GM21528 (cell line): ENCODE measurements at regions not wholly inside any gene's neighbourhood (a gene's known extent, or its start where the extent isn't known, plus 50 kb on each side); places are given as distances from the start of the nearest gene placed in this dataset.

Experiments
- ATAC-seq: cut with Tn5 transposase; IDR thresholded peaks from one replicate; pipeline ENCODE4 v1.9.1; 2021; ENCODE audit warnings: mild to moderate bottlenecking, moderate library complexity; ENCODE audit not compliant: unreplicated experiment, low FRiP score

DNA sequence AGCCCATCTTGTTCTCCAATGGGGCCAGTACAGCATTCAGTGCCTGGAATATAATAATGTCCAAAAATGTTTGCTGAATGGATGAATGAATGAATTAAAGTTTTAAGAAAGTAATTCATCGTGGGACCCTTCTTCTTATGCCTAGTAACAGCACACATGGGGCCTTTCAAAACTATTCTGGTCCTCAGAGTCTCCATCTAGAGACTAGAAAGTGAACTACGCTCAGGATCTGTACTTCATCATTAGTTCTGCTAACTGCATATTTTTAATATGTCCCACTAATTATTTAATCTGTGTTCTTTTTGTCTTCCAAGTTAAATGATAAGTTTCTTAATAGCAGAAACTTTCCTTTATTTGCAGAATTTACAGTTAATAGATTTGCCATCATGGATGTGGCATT is 172.5 kb downstream of the SMAD2 start:
- ATAC-seq: no peak

DNA sequence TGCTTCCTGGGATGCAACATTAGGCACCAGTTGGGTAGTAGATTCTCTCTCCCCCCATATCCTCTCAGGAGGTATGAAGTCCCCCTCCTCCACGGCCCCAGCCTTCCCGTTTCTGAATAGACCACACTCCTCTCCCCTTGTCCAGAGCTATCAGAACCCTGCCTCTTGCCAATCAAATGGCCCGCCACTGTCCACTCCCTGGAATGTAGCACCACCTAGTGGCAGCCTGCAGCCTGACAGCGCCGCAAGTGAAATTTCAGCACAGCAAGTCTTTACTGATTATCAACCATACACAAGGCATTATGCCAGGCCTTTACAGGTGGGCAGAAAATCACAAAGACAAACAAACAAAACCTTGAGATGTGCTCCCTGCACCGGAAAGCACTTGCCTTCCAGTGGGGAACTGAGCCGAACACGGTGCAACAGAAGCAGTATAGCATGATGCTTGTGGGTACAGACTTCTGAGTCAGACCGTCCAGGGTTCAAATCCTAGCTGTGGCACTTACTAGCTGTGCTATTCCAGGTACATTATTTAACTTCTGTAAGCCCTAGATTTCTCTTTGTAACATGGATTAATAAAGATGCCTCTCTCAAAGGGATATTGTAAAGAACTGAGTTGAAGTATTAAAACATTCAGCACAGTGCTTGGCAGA is 174.0 kb downstream of the SMAD2 start:
- ATAC-seq: no peak

DNA sequence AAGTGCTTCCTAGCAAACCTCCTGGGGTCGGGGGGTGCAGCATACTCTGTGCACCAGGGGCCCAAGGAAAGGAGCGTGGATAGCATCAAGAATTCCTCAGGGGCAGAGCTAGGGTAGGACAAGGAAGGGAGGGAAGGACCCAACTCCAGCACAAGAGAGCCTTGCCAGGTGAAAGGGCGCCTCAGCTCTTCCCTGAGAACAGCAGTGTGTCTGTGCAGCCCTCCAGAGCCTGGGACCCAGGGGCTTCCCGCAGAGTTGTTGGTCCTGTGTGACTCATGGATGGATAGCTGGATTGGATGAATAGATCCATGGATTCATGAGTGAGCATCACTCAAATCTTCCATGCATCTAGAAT is 175.4 kb downstream of the SMAD2 start:
- ATAC-seq: no peak

DNA sequence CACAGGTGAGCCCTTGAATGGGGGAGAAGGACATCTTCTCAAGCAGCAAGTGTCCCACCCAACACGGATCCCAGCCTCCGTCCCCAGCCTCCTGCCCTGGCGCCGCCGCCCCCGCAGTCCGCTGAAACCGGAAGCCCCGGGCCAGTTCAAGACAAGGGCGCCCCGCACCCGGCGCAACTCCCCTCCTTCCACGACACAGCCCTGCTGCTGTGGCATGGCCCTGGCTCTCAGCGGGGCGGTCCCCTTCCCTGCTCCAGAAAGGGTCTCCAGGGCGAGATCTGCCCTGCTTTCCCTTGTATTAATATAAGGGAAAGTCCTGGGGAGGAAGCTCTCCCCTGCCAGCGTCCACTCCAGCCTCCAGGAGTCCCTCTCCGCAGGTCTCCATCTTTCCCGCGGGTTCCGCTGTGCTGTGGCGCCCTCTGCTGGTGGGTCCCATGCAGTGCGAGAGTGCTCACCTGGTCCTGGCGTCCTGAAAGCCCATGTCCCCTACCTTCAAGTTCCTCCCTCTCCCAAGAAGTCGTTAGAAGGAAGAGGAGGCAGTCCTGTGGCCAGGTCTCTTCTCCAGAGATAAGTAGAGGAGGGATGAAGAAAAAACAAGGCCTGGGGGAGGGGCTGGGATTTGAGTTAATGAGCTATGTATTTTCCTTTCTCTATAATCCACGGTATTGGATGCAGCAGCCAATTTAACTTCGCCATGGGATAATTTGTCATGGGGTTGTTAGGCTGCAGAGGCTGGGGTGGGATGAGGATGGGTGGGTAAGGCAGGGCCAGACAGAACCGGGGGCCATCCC is 176.0 kb downstream of the SMAD2 start:
- no peak for ATAC-seq

DNA sequence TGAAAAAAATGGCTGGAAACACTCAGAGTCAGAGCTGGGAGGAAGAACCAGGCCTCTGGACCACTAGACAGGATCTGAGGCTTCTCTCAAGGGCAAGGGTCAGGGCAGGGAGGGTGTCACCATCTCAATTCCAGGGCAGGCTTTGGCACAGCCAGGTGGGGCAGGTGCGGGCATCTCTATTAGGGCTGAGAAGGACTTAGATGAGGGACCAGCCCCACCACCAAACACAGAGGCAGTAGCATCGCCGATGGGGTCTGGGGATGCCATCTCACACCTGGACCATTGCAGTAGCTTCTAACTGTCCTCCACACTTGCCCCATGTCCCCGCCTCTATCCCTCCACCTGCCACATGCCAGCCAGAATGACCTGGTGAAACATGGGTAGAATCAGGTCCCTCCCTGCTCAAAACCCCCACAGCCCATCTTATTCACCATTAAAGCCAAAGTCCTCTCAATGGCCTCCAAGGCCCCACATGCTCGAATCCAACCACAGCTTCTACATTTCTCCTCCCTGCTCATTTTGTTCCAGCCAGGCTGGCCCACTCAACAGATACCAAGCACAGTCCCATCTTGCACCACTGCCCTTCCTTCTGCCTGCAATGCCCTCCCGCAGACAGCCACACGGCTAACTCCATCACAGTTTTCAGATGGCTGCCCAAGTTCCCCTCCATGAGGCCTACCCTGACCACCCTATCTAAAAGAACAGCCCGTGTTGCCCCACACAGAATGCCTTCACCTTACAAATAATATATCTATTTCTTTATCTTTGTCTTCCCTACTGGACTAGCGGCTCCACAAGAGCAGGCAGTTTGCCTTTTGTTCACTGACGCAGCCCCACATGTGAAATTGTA is 177.4 kb downstream of the SMAD2 start:
- no peak for ATAC-seq

DNA sequence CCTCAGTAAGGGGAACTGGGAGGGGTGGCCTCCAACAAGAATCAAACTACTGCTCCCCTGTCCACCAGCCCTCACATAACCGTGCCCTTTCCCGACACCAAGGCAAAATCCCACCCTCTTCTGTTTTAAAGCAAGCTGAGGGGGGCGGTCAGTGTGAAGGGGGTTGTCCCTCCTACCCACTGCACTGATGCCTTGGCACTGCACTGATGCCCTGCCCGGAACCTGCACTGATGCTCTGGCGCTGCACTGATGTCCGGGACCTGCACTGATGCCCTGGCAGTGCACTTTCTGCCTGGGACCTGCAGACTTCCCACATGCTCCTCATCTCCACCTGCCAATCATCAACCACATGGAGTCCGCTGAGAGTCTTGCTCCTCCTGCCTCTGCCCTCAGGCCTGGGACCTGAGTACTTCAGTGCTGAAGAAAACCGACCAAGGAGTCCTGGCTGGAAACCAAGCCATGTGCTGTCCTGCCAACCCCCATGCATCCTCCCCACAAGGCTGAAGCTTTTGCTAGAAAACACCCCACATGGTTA is 179.5 kb downstream of the SMAD2 start:
- ATAC-seq: no peak

DNA sequence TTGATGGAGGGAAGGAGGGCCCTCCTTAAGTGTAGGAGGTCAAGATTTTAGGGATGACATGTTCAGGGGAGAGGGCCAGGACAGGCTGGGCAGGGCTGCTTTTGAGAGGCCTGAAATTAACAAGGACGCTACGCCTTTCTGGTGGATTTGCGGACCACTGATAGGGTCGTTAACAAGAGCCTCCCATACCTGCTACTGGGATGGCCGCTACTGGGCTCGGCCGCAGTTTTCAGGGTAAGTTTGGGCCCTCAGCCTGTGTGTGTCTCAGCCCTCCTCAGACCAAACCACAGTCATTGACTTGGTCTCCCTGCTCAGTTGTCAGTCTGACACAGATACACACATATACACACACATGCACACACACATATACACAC is 180.9 kb downstream of the SMAD2 start:
- ATAC-seq: no peak

DNA sequence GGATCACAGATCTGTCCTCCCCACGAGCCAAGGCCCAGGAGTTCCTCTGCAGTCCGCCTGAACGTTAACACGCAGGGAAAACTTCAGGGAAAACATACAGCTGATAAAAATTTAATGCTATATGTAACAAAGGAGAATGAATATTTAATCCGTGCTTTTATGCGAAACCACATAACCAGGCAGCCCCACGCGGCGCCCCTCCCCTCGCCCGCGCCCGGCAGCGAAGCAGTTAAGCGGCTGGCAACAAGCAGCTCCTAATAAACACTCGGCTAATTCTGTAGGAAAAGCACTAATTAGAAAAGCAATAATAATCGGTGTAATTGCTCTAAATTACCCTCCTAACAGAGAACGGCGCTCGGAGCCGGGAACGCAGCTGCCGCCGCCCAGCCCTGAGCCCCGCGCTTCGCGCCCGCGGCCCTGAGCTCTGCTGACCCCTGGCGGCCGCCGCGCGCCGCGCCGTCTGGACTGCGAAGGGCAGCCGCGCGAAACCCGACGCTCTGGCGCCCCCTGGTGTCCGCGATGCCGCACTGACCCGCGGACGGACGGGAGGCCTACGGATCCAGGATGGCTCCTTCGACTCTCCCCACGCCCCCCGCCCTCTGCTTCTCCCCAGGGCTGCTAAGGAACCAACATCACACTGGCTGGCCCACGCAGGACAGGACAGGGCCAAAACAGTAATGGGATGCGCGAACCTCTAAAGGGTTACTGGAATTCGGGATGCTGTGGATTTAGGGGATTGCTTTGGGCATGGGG is 181.4 kb downstream of the SMAD2 start:
- peak; percentile 85 for ATAC-seq

DNA sequence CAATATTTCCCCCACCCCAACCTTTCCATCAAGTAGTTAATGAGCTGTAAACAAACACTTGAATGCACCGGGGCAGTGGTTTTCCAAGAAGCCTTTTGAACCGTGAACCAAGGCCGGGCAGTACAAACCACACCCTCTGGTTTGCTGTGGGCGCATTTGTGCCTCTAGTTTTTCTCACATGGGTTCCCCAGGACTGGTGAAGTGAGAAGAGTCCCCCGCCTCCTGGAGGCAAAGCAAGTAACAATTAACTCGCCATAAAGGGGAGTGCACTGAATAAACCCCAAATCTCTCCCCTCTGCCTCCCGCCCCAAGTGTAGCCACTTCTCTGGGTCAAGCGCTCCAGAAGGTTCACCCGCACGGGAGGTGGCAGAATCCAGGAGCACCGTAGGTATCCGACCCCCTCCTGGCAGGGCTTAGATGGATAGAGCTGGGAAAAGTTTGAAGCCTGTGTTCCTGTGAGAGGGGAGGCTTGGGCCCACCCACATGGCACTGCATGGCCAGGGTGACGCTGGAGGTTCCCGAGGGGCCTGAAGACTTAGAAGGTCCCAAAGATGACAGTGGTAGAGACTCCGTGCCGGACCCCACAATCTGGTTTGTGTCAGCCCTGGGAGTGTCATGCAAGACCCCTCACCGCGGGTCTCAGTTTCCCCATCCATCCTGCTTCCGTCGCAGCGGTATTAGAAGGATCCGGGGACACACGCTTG is 182.2 kb downstream of the SMAD2 start:
- ATAC-seq: no peak

DNA sequence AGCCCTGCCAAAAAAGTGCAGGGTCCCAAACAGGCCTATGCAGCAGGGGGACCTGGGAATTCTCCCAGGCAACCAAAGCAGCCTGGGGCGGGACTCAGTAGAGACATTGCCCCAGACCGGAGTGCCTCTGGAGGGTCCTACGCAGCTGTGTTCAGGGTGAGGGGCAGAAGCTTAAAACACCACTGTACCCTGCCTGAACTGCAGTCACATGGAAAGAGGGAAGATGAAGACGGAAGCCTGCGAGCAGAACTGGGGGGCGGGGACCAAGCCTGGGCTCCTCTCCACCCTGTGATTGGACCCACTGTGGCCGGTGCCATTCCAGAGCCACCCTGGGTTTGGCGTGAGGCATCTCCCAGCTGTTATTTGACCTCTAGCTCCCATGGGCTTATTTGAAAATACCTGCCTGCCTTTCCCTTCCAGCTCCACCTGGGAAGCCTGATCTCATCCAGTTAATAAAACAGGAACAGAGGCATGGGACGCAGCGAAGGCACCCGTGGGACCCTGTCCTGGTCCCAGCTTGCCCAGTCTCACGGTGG is 183.1 kb downstream of the SMAD2 start:
- no peak for ATAC-seq

DNA sequence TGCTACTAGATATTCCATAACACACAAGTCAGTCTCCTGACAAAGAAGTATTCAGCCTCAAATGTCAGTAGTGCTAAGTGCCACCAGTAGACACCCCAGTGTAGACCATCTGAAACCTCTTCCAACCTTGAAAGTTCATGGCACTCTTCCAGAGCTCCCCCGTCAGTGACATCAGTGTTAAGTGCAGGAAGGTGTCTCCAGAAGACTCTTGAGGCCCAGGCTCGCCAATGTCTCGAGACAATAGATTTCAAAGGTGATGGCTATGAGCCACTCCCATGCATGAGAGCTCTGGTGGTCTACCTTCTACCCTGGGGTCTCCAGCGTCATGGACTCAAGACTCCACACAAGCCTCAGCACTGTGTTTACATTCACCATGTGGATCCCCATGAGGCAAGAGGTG is 183.8 kb downstream of the SMAD2 start:
- ATAC-seq: no peak

DNA sequence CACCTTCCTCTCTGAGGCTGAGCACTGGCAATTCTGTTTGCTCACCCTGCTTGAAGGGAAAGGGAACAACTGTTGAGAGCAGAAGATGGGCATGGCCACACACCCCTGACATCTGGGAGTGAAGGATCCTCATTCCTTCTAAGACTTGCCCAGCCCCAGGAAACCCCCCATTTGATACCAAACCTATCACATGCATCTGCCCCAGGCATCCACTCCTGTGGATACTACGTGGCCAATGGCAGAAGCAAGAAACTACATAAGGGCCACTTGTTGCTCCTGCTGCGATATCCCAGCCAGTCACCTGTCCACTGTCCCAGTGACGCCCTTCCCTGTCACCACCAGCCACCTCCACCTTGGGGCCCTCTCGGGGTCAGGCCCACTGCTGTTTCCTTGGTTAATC is 185.2 kb downstream of the SMAD2 start:
- no peak for ATAC-seq

DNA sequence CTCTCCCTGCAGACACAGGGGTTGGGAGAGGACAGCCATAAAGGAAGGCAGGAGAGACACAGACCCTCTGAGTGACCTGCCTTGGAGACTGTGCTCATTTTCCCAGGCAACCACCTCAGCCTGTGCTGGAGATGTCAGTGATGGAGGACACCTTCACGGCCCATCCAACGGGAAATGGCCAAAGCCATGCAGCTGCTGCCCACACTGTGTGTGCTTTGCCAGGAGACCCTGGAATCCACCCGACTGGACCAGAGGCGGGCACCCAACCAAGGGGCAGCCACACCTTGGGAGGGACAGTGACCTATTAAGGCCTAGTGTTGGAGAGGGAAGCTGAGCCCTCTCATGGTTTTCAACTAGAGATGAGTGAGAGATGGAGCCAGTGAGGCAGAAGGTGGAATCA is 192.5 kb downstream of the SMAD2 start:
- ATAC-seq: no peak

DNA sequence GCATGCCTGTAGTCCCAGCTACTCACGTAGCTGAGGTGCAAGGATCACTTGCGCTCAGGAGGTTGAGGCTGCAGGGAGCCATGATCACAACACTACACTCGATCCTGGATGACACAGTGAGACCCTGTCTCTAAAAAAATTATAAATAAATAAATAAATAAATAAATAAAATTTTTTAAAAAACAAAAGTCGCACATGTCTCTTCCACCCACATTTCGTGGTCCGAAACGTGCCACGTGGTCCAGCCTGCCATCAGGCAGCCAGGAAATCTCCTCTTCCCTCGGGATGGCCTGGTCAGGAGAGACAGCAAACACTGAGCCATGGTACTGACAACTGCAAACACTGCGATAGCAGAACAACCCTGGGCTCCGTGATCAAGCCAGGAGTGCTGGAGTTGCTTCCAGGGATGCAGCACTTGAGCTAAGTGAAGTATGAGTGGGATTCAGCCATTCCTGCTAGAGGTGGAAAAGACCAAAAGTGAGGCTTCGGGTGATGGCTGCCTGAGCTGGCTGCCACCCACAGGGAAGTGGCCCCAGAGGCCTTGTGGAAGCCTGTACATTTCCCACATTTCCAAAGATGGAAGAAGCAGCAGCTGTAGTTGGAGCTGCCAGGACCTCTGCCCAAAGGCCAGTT is 193.1 kb downstream of the SMAD2 start:
- no peak for ATAC-seq

DNA sequence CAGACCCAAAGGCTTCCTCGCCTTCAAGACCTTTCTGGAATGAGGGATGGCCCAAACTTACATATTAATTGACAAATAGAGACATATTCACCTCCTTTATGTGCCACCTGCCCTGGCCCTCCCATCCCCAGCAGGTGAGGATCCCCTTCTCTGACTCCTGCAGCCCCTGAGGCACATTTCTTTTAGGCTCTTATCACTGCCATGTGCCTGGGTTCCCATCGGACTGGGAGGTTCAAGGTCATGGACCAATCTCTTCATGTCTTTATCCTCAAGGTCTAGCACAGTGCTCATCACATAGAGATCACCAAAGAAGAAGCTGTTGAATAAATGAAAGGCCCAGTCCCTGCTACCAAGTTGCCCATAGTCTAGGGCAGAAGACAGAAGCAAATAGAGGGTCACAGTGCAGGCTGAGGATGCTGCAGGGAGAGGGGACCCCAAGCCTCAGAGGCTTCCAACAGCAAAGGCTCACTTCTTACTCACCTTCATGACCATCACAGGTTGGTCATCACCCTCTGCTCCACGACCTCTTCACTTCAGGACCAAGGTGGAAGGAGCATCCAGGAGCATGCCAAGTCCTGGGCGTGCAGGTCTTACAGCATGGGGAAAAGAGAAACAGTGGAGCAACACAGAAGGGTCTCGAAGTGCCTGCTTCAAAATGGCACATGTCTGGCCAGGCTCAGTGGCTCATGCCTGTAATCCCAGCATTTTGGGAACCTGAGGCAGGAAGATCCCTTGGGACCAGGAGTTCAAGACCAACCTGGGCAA is 193.9 kb downstream of the SMAD2 start:
- ATAC-seq: no peak

DNA sequence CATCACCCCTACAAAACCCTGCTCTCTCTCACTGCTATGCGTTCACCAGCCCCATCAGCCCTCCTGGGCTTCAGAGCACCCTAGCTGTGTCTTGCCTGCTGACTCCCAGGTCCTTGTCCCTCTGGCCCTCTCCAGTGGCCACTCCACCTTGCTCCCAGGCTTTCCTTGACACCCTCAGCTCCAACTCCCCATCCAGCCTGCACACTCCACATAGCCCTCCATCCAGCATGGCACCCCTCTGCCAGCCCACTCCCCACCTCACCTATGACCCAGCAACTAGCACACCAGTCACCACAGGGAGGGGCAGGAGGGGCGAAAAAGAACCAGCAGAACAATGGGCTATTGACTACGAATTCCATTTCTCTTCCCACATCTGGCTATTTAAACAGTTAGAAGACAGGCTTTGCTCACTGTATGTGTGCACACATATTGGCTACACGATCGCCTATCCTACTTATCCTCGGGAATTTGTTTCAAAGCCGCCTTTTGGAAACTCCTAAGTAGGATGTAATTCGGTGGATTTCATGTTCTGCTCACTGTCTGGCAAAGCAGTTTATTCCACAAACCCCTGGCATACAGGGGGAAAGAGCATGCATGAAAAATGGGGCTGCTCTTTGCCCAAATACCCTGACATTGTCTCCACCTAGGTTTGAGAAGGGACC is 195.3 kb downstream of the SMAD2 start:
- ATAC-seq: no peak

DNA sequence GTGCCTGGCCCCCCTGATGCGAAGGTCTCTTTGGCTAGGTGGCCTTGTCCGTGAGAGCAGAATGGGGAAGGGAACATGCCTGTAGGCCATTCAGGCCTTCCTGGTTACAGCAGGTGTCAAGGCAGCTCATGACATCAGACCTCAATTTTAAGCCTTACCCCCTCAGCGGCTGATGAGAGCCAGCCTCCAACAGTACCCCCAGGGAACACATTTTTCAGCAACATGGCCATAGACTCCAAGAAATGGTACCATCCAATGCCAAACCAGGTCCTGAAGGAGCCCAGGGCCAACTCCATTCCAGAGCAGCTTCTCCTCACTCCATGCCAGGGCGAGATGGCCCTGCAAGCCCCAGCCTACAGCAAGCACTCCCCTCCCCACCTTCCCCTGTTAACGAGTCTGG is 199.2 kb downstream of the SMAD2 start:
- ATAC-seq: no peak

DNA sequence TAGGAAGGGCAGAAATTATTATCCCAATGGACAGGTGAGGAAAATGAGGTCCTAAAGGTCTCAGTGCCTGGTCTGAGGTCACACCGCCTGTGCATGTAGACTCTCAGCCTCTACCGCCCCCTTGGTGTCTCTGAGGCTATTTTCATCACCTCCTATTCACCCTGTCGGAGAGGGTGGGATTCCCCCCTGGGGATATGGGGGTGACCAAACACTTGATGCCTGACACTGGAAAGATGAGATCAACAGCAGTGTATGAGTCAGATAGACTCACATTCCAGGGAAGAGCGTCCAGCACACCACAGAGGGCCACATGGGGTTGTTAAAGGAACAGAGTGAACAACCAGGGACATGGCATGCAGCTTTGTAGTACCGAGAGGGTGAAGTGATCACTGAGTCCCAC is 199.7 kb downstream of the SMAD2 start:
- ATAC-seq: no peak
